MCF 10A (cell line): ENCODE measurements at regions not wholly inside any gene's neighbourhood (a gene's known extent, or its start where the extent isn't known, plus 50 kb on each side); places are given as distances from the start of the nearest gene placed in this dataset.

Experiments used
- BruUV-seq: library from RNA; stranded (reverse); fragments of 400-500 nt; replicated peaks from 2 replicates; lab custom pipeline; 2021; lab: Mats Ljungman, UMichigan
- CTCF ChIA-PET: fragments of 300-600 bp; sonication (Branson Sonifier 250); formaldehyde crosslinking; extraction: SDS; loops from one replicate; lab custom pipeline; 2021; ENCODE audit warnings: antibody characterized with exemption, inconsistent platforms; lab: Yijun Ruan, JAX
- POLR2A ChIA-PET: fragments of 300-600, 350-650 bp; sonication (Branson Sonifier 250); formaldehyde crosslinking; extraction: SDS; loops from one replicate; lab custom pipeline; 2020; ENCODE audit warnings: antibody characterized with exemption, inconsistent platforms; lab: Yijun Ruan, JAX
- DNase-seq: peaks from one replicate; pipeline ENCODE4 v3.0.0-alpha.2; 2018; ENCODE audit not compliant: unreplicated experiment
- H3K27ac Mint-ChIP-seq: one replicate; pipeline ENCODE4 v1.8.0; 2022; ENCODE audit warnings: mild to moderate bottlenecking, low read depth, mixed read lengths; ENCODE audit not compliant: unreplicated experiment
- H3K27me3 Mint-ChIP-seq: one replicate; pipeline ENCODE4 v1.8.0; 2022; ENCODE audit warnings: mixed read lengths; ENCODE audit not compliant: insufficient read depth, unreplicated experiment
- H3K36me3 Mint-ChIP-seq: one replicate; pipeline ENCODE4 v1.8.0; 2022; ENCODE audit warnings: mild to moderate bottlenecking, moderate library complexity, mixed read lengths; ENCODE audit not compliant: insufficient read depth, unreplicated experiment
- H3K4me1 Mint-ChIP-seq: one replicate; pipeline ENCODE4 v1.8.0; 2022; ENCODE audit warnings: mixed read lengths; ENCODE audit not compliant: insufficient read depth, unreplicated experiment
- H3K4me3 Mint-ChIP-seq: one replicate; pipeline ENCODE4 v1.8.0; 2022; ENCODE audit warnings: mild to moderate bottlenecking, moderate library complexity, mixed read lengths; ENCODE audit not compliant: unreplicated experiment
- H3K9me3 Mint-ChIP-seq: one replicate; pipeline ENCODE4 v1.8.0; 2022; ENCODE audit warnings: mixed read lengths; ENCODE audit not compliant: unreplicated experiment
- CTCF ChIP-seq: fragments of 200-600 bp; IDR thresholded peaks from one replicate; pipeline ENCODE4 v1.8.0; 2022; ENCODE audit warnings: antibody characterized with exemption, mild to moderate bottlenecking; ENCODE audit not compliant: unreplicated experiment
- intact Hi-C: fragments of 100-400 bp; cut with micrococcal nuclease; formaldehyde crosslinking; loops from 2 replicates; pipeline ENCODE4 v1.14.1; 2022

DNA sequence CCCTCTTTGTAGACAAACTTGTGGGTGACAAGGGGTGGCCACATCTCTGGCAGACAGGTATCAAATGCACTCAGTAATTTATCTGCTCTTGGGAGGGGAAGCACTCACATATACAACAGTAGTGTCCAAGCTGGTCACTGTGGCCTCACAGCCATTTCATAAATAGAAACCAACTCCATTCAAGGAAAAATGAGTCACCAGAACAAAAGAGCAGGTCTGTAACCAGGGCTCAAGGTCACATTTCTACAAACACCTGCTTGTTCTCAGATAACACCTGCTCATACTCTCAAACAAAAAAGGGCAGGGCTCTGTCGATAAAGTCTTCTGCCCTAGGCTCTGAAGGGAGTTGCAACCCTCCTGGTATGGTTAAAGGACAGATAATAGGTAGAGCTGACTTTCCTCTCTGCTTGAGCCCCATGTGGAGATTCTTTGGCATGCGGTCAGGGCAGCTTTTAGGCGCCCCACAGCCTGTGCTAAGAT is 459.0 kb downstream of the BCL11A start:
- intact Hi-C loops: no loop called here
- no peak overlapping the region for H3K27ac Mint-ChIP-seq

GRCh38 chr2:60092781-60093180 is 460.7 kb downstream of the BCL11A start:
- Mint-ChIP-seq H3K4me1 (no peaks in the 10 kb centered on the region), H3K9me3 (no peaks in the 10 kb centered on the region), H3K27me3 (no peaks in the 10 kb centered on the region), H3K27ac (no peak overlapping the region), H3K4me3 (no peak overlapping the region), H3K36me3 (no peaks in the 10 kb centered on the region)
- no TSS peak for BruUV-seq
- DNase-seq: no peak
- CTCF ChIA-PET: no interaction called here
- intact Hi-C loops: no loop called here
- POLR2A ChIA-PET: no interaction called here
- TF ChIP-seq CTCF: no peak

More for the DNA sequence above, 459.0 kb downstream of the BCL11A start:
- Mint-ChIP-seq H3K27me3 (no peaks in the 10 kb centered on the region), H3K4me1 (no peaks in the 10 kb centered on the region), H3K4me3 (no peak overlapping the region), H3K9me3 (no peaks in the 10 kb centered on the region), H3K36me3 (no peaks in the 10 kb centered on the region)
- TF ChIP-seq CTCF: no peak
- POLR2A ChIA-PET: no interaction called here
- CTCF ChIA-PET: interaction anchor here (0.5 to 0.6 kb wide), 2 partner anchors 8 to 24 kb away, joined by 3 to 5 read pairs; no protein-coding TSS in a partner anchor
- DNase-seq: no peak
- no TSS peak for BruUV-seq

GRCh38 chr2:60091894-60092293 is 461.6 kb downstream of the BCL11A start:
- no peaks in the 10 kb centered on the region for H3K36me3 Mint-ChIP-seq
- ChIA-PET POLR2A (no interaction called here), CTCF (no interaction called here)
- intact Hi-C loops: no loop called here
- no peak overlapping the region for H3K4me3 Mint-ChIP-seq
- TF ChIP-seq CTCF: no peak
- no peak overlapping the region for H3K27ac Mint-ChIP-seq
- no peaks in the 10 kb centered on the region for H3K4me1 Mint-ChIP-seq
- BruUV-seq: no TSS peak
- H3K27me3 Mint-ChIP-seq: no peaks in the 10 kb centered on the region
- no peak for DNase-seq
- H3K9me3 Mint-ChIP-seq: no peaks in the 10 kb centered on the region

DNA sequence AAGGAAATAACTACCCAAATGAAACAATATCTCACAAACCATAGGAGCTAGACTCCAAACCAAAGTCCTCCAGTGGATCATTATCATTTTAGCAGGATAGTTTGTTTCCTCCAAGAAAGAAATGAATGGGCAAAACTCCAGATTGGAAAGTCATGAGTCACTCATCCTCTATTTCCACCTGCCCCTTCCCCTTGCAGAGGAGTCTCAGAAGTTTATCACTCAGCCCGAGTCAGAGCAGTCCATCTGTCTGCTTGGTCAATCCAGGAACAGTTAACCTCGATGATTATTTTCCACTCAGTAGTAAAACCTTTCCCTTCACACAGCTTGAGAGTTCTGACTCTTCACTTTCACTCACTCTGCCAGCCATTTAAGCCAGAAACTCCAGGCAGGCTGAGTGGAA is 462.2 kb downstream of the BCL11A start:
- ChIA-PET CTCF (no interaction called here), POLR2A (no interaction called here)
- intact Hi-C loops: no loop called here
- Mint-ChIP-seq H3K27ac (no peak overlapping the region), H3K4me3 (no peak overlapping the region), H3K4me1 (no peaks in the 10 kb centered on the region), H3K27me3 (no peaks in the 10 kb centered on the region), H3K36me3 (no peaks in the 10 kb centered on the region), H3K9me3 (no peaks in the 10 kb centered on the region)
- peak; percentile 33 for DNase-seq
- no TSS peak for BruUV-seq
- TF ChIP-seq CTCF: no peak
